HG02943 (cell line): ENCODE measurements at regions not wholly inside any gene's neighbourhood (a gene's known extent, or its start where the extent isn't known, plus 50 kb on each side); places are given as distances from the start of the nearest gene placed in this dataset.

Experiments
- ATAC-seq: cut with Tn5 transposase; IDR thresholded peaks from one replicate; pipeline ENCODE4 v1.9.1; 2021; ENCODE audit warnings: mild to moderate bottlenecking, low read depth, moderate library complexity; ENCODE audit not compliant: unreplicated experiment

DNA sequence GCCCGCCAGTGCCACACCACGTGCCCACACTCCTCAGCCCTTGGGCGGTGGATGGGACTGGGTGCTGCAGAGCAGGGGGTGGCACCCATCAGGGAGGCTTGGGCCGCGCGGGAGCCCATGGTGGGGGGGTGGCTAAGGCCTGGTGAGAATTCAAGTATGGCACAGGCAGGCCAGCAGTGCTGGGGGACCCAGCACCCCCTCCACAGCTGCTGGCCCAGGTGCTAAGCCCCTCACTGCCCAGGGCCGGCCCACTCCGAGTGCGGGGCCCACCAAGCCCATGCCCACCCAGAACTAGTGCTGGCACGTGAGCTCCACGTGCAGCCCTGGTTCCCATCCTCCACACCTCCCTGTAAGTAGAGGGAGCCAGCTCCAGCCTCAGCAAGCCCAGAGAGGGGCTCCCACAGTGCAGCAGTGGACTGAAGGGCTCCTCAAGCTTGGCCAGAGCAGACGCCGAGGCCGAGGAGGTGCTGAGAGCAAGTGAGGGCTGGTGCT lies 1091.1 kb upstream of the GJE1 start:
- no peak for ATAC-seq

DNA sequence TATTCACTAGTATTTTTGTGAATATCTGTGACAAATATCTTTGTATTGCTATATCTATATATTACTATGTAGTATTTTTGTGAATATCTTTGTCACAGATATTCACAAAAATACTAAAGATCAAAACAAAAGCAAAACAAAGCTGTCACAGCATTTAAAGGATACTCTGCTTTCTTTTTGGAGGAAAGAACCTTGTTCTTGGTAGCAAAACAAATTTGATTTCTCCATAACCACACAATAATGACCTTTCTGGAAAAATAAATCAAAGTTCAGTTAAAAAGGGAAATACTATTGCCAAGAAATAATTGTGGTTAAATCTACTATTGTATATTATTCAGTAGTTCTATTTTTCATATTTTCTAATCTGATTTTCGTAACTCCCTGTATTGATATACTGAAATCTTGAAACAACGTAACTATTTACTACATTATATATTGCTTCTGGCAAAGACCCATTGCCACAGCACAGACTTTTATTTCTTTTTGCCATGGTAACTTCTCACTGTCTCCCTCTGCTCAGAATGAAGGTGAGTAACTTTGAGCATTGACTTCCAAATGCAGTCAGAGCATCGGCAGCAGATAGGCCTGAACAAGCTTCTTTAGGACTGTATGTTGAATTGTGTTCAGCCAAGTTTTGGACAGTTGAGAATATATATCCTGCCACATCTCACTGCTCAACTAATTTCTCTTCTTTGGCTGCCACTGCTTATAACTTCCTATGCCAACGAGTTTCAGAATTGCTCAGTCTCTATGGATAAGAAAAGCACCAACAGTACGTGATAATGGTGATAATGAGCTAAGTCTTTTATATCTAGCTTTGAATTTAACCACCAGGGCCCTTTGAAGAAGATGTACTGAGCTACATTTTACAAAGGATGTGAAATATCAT lies 1097.2 kb upstream of the GJE1 start:
- ATAC-seq: no peak

DNA sequence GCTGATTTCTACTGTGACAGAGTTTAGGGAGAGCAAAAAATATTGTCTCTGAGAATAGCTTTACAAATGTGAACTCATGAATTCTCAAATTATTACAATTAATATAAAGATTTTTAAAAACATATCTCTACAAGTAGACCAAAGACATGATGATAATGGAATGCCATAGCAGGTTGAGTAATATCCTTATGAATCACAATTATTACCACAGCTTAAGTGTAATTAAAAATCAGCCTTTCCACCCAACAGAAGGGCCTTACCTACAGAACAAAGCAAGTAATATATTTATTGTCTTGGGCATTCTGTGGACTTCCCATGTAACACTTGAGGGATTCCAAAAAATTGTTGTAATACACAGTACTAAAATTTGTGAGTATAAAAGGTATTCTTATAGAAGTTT lies 1099.6 kb upstream of the GJE1 start:
- ATAC-seq: no peak

DNA sequence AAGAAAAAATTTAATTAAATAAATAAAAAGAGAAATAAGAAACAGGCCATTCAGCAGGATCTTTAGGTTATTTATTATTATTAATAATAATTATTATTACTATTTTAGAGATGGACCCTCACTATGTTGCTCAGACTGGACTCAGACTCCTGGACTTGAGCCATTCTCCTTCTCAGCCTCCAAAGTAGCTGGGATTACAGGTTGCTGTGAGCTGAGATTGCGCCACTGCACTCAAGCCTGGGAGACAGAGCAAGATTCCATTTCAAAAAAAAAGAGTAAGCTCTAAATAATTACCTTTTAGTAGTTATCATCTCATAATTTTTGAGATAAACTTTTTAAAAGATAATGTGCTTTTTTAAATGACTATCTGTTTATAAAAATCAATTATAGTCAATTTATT lies 1102.8 kb upstream of the GJE1 start:
- no peak for ATAC-seq

DNA sequence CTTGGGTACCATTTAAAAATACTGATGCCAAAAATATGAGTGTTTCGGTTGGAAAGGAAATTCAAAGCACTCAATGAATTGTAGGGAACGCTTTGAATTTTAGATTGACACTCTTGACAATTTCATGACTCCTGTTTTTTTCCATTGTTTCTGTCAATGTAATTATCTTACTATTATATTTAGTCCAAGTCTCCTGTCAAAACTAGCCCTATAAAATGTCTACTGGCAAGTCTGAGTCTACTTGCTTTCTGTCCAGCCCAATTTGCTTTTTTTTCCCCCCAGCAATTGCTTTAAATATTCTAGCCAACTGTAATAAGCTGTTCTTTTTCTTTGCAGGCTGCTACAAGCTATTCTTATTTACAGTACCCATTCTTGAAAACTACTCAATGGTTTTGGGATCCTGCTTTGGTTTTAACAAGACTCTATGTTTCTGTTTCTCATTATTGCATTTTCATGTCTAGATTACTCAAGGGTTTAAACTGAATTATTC lies 1103.9 kb upstream of the GJE1 start:
- ATAC-seq: no peak

DNA sequence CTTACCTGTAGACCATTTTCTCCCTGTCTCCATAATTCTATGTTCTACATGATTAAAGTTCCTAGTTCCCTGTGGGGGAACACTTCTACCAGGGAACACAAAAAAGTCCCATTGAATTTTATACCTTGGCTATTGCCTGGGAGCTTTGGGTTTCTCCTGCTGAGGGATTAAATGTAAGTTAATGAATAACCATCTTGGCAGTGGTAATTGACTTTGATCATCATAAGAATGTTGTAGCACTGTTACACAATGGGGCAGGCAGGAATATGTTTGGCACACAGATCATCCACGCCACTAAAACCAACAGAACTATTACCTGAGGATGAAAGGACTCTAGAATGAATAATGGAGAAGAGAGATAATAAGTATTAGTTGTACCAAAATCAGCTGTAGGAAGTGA lies 1106.2 kb upstream of the GJE1 start:
- ATAC-seq: no peak

DNA sequence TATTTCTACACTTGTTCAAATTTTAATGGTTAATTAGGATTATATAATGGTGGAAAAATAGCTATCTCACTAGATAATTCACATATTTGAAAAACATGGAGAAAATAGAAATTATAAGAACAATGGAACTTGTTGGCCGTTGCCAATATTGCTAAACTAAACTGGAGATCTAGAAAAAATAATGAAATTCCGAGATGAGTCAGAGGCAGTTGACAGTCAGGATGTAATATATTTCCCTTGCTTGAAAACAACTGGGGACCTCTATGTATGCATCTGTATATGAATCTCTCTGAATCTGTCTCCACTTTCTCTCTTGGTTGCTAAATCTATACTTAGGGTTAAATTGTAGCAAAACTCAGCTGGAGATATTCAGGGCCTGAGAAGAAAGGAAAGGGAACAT lies 1108.2 kb upstream of the GJE1 start:
- ATAC-seq: no peak

DNA sequence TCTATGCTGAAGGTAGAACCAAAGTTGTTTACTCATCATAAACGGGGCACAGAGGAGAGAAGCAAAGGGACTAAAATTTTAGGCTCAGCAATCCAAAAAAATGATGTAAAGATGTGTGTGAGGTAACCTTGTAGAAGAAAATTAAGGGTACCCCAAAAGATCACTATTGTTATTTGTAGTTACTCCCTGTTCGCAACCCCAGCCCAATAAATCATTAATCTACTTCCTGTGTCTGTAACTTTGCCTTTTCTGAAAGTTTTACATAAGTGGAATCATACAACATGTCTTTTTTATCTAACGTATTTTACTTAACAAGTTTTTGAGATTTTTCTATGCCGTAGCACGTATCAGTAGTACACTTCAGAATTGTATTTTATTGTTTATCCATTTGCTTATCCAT lies 1114.8 kb upstream of the GJE1 start:
- ATAC-seq: no peak

DNA sequence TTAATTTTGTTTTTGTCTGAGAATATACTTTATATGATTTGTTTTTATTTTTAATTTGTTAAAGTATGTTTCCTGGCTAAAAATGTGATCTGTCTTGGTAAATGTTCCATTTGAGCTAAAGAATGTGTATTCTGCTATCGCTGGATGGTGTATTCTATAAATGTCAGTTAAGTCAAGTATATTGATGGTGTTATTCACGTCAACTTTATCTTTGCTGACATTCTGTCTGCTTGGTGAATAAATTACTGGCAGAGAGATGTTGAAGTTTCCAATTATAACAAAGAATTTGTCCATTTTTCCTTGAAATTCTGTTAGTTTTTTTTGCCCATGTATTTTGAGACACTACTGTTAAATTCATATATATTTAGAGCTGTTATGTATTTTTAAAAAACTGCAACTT lies 1131.8 kb upstream of the GJE1 start:
- no peak for ATAC-seq

DNA sequence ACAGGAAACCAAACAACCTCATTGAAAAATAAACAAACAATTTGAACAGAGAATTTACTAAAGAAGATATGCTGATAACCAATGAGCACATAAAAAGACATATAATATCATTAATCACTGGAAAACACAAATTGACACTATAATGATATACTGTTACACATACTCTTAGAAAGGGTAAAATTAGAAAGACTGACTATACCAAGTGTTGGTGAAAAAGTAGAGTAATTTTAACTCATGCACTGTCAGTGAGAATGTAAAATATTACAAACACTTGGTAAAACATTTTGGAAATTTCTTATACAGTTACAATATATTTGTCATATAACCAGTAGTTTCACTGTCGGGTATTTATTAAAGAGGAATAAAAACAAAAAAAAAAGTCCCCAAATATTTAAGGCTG lies 1139.2 kb upstream of the GJE1 start:
- no peak for ATAC-seq

DNA sequence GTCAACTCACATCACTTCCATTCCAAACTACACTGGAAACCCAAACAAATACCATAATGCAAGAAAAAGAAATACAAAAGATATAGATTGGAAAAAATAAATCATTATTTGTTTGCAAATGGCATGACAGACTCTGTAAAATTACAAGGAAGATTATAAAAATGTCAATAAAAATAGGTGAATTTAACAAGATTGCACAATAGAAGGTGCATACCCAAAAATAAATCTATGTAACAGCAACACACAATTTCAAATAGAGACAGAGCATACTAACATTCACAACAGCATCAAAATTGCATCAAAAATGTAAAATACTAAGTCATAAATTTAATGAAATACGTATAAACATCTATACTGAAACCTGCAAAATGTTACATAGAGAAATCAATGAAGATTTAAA lies 1140.0 kb upstream of the GJE1 start:
- ATAC-seq: no peak

DNA sequence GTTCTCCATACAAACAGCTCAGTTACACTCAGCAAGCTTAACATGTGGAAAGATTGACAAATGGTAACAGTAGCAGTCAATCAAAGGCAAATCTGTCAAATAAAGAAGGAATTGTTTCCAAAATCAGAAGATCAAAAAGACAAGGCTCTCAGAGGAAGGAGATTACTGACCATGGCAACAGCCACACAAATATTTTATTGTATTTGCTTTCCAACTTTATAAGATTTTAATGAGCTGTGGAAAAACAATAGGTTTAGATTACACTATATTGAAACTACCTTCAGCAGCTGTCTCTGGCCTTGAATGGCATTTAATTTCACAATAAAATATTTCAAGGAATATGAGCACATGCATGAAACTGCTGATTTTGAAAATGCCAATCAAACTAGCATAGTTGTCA lies 1143.9 kb upstream of the GJE1 start:
- ATAC-seq: no peak

DNA sequence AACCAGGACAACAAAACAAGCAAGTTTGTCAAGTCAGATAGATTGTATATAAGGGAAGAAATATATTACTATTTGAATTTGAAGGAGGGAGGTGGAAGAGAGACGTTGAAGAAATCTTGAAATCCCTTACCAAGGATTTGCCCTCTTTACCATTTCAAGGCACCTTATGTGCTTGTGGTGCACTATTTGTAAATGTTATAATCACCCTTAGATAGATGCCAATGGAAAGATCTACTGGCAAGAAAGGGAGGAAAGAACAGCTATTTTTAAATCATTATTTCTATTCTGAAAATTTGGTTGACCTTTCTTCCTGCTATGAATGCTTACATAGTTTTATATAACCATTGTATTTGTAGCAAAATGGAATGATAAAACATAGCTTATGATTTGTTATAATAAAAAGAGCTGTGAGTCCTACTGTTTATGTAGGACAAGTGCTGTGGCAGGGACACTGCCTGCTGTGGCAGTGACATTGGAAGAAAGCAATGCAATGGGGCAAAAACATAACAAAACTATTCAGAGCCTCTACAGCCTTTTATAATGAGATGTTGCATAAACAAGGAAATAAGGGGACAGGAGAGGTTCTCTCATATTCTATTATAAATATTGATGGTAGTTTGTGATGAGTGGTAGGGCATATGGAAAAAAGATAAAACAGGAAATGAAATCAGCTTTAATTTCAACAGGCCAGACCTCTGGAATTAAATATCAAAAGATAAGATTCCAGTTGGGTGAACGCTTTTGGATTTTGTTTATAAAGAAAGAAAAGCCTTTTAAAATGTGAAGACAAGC lies 1145.2 kb upstream of the GJE1 start:
- ATAC-seq: no peak

DNA sequence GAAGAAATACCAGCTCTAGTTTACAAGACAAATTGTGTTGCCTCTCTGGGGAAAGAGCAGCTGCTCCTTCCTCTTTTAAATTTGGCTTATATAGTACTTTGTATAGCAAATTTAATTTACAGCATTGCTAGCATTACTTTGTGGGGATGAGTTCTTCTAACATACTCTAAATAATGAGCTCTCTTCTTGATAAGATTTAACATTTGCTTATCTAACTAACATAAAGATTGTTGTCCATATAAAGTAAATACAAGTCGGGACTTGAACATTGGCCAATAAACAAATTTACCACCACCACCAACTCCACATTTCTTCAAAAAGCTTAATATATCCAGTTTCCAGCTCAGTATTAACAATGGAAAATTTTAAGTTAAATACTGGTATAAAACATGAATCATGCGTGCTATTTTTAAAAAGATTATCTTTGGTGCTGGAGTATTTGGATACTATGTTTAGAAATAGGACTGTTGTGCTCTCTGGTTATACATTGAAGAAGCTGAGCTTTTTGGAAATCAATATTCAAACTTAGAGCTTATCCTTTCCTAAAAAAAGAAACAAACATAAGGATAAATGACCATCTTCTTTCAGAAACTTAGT lies 1146.9 kb upstream of the GJE1 start:
- no peak for ATAC-seq

DNA sequence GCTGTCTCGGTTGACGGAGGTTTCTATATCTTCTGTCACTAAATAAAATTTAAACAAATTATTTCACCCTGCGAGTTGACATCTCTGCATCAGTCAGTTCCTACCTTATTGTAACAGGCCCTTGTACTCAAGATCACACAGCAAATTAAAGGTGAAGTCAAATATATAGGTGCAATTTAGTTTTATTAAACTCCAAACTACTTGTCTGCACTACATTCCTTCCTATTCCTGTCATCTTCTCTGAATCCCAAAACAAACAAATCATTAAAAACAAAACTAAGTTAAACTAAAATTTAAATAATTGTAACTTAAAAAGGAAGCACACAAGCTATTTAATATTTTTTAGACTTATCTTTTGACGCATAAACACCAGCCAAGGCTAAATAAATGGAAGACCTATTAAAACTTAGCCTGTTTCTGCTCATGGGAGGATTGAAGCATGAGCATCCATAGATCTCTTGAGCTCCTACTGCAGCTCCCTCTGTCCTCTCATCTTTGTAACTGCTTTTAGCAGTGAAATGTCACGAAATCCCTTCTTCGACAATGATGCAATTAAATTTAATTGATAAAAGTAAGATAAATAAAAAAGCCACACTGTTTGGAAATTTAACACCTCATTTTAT lies 1152.3 kb upstream of the GJE1 start:
- no peak for ATAC-seq

DNA sequence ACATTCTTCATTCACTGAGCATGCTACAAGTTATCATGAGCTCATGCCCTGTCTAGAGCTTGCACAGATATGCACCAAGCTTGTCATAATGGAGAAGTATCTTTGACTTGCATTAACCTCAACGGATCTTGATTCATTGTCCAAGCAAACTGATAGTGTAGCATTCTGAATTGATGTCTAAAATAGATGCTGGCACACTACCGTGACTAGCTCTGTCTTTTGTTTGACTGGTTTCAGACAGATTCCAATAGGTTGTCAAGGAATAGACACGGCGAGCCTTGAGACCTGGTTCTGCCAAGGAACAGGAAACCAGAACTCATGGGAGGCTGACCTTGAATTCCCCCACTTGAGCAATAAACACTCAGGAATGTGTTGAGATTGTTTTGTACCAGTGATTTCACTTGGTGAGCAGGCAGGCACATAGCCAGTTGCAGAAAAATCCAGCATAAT lies 1153.1 kb upstream of the GJE1 start:
- ATAC-seq: no peak

DNA sequence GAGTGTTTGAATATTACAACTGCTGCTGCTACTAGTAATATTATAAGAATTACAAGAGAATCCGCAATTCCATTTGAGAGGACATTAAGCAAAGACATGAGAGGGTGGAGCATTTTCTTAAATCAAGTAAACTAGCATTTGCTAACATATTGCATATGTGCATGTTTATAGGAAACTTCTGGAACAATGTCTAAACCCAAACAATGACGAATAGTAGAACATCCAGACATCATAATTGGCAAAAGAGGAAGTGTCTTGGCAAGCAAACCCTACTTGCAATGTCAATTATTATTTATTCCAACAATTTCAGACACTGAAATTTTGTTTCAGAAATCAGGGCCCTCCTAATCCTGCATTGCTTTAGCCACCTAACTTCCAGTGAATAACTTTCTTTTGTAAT lies 1155.3 kb upstream of the GJE1 start:
- ATAC-seq: no peak

DNA sequence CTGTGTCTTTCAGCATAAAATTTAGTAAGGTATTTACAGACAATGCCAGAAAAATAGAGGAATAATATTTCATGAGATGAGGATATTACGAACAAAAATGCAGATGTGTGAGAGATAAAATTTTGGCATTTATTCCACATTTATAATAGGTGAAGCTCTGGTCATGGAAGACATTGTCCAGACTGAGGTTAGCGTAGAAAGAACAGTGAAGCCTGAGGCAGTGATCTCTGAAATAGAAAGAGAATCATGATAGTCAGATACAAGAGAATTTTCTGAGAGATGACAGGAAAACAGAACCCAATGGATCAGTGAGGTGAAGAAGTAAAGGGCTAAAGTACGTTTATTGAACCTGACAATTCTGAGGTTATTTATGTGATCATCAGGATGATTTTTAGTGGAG lies 1155.9 kb upstream of the GJE1 start:
- no peak for ATAC-seq

DNA sequence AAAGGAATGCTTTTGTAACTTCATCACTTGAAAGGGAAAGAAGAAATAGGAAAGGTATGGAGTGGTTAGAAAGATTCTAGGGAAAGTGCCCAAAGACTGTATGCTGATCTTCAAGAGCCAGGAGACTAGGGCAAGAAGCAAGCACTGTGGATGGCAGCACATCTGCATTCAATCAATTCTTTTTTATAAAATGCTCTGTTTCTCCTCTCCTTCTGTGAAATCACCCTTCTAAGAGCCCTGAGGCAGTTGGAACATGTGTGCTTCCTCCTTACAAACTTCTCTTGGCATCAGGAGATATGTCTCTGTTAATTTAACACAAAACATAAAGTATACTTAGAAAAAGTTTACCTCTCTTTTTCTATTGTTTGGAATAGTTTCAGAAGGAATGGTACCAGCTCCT lies 1162.2 kb upstream of the GJE1 start:
- ATAC-seq: no peak

DNA sequence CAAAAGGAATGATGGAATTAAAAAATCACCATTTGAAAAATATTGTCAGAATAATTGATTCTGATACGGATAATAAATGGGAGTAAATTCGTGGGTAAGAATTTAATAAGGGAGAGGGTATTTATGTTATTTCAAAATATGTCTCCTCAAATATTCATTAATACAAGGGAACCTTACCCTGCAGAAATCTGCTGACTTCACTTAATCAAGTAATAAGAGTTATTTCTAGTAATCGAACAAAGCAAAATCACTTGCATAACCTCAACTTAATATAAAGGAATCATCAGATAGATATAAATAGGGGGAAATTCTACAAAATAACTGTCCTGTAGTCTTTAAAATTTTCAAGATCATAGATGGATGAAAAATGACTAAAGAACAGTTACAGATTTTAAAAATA lies 1164.7 kb upstream of the GJE1 start:
- ATAC-seq: no peak

DNA sequence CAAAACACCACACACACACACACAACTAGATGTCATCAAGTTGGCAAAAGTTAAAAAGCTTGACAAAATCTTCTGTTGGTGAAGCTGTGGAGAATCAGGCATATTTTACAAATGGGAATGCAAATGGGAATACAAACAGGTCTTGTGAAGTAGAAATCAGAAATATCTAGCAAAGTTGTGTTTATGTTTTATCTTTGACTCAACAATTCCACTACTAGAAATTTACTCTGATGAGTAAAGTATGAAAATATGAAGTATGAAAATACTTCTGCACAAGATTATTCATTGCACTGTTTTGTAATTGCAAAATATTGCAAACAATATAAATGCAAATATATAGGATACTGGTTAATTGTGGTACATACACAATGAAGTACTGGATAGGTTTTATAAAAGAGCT lies 1166.0 kb upstream of the GJE1 start:
- ATAC-seq: no peak
